Kidney (tissue), 13 donors: ENCODE measurements at regions not wholly inside any gene's neighbourhood (a gene's known extent, or its start where the extent isn't known, plus 50 kb on each side); places are given as distances from the start of the nearest gene placed in this dataset.
"Not testable (repeated sequence)": the region's sequence is repeated elsewhere in the genome, so short reads cannot be mapped to it uniquely, and the experiment has no call there.

Experiments
- DNase-seq, 5 donors: peaks; one replicate each; pipeline ENCODE4 v3.0.0-alpha.2; 2013 to 2020
- FAIRE-seq: peaks from 2 replicates; lab custom pipeline; 2012; peaks lifted over from hg19 to GRCh38; lab: Jason Lieb, UNC
- H3K27ac ChIP-seq, 2 donors: one replicate each; pipeline ENCODE4 v1.7.0; 2013; ENCODE audit warnings: low read depth in 2 of 2, low read length in 2 of 2, inconsistent platforms in 1 of 2
- H3K27me3 ChIP-seq: one replicate; pipeline ENCODE4 v1.7.1; 2013; ENCODE audit warnings: low read length, inconsistent platforms; ENCODE audit not compliant: control insufficient read depth, insufficient read depth
- H3K36me3 ChIP-seq, 3 donors: one replicate each; pipeline versions ENCODE4 v1.7.0 to v1.7.1; 2013; ENCODE audit warnings: low read length in 3 of 3, control low read depth in 1 of 3, inconsistent platforms in 1 of 3; ENCODE audit not compliant: insufficient read depth in 3 of 3, control insufficient read depth in 2 of 3
- H3K4me1 ChIP-seq, 3 donors: one replicate each; pipeline versions ENCODE4 v1.7.0 to v1.7.1; 2013; ENCODE audit warnings: low read length in 3 of 3, inconsistent platforms in 1 of 3, low read depth in 1 of 3; ENCODE audit not compliant: control insufficient read depth in 2 of 3, insufficient read depth in 2 of 3
- H3K4me3 ChIP-seq, 3 donors: one replicate each; pipeline versions ENCODE4 v1.7.0 to v1.8.1; 2013; ENCODE audit warnings: low read length in 3 of 3, control low read depth in 1 of 3, inconsistent platforms in 1 of 3
- H3K9ac ChIP-seq, 3 donors: one replicate each; pipeline versions ENCODE4 v1.7.0 to v1.7.1; 2013; ENCODE audit warnings: low read length in 3 of 3, control low read depth in 1 of 3, inconsistent platforms in 1 of 3
- H3K9me3 ChIP-seq, 3 donors: one replicate each; pipeline versions ENCODE4 v1.7.0 to v1.7.1; 2013; ENCODE audit warnings: low read length in 3 of 3, control low read depth in 1 of 3, inconsistent platforms in 1 of 3; ENCODE audit not compliant: control insufficient read depth in 2 of 3, insufficient read depth in 1 of 3
- CTCF ChIP-seq: IDR thresholded peaks from 3 replicates; pipeline ENCODE4 v1.5.1; 2012; ENCODE audit warnings: mild to moderate bottlenecking, moderate library complexity, borderline replicate concordance; ENCODE audit not compliant: insufficient read depth; ENCODE audit errors: extremely low read depth
- intact Hi-C: fragments of 100-400 bp; cut with DNase I; formaldehyde crosslinking; loops from one replicate; pipeline ENCODE4 v1.11.1; 2022
- donor health status: control.
- donor health status: control.
- donor health status: control.
- donor health status: control.
- donor health status: control.
- donor health status: DM: yes; HTN: yes; CAD: no.
- donor health status: Normal renal cell carcinoma (clear cell type).

GRCh38 chr3:71928212-71928611, 143.3 kb upstream of the PROK2 start:
- Histone ChIP-seq H3K4me1 (no peaks in the 10 kb centered on the region), H3K27me3 (no peaks in the 10 kb centered on the region), H3K27ac (no peak overlapping the region), H3K36me3 (no peaks in the 10 kb centered on the region), H3K9me3 (no peaks in the 10 kb centered on the region), H3K4me3 (no peak overlapping the region), H3K9ac (no peak overlapping the region)
- intact Hi-C loops: no loop called here
- no peak for TF ChIP-seq CTCF
- FAIRE-seq (no peak), DNase-seq (no peak)

GRCh38 chr3:71927505-71928066, 142.6 kb upstream of the PROK2 start:
- FAIRE-seq: no peak
- Histone ChIP-seq H3K9me3 (no peaks in the 10 kb centered on the region), H3K27me3 (no peaks in the 10 kb centered on the region), H3K27ac (no peak overlapping the region), H3K36me3 (no peaks in the 10 kb centered on the region), H3K4me1 (no peaks in the 10 kb centered on the region), H3K9ac (no peak overlapping the region), H3K4me3 (no peak overlapping the region)
- TF ChIP-seq CTCF: no peak
- intact Hi-C loops: no loop called here
- no peak for DNase-seq

- Histone ChIP-seq H3K9me3 (no peaks in the 10 kb centered on the region), H3K9ac (no peak overlapping the region), H3K4me3 (no peak overlapping the region), H3K36me3 (no peaks in the 10 kb centered on the region), H3K4me1 (no peaks in the 10 kb centered on the region), H3K27ac (no peak overlapping the region), H3K27me3 (no peaks in the 10 kb centered on the region)
- FAIRE-seq (no peak), DNase-seq (no peak)
- intact Hi-C loops: no loop called here
- TF ChIP-seq CTCF: no peak
These were observed 141.7 kb upstream of the PROK2 start for GRCh38 chr3:71926616-71927015.

- no peak overlapping the region for H3K9ac ChIP-seq
- no peaks in the 10 kb centered on the region for H3K4me1 ChIP-seq
- peak in 4 of 5 donors; percentile 51 to 81 (median 75) for DNase-seq
- H3K9me3 ChIP-seq: no peaks in the 10 kb centered on the region
- no peak overlapping the region for H3K27ac ChIP-seq
- H3K27me3 ChIP-seq: no peaks in the 10 kb centered on the region
- no peaks in the 10 kb centered on the region for H3K36me3 ChIP-seq
- peak; percentile 55 for TF ChIP-seq CTCF
- FAIRE-seq: no peak
- no peak overlapping the region for H3K4me3 ChIP-seq
- intact Hi-C loops: no loop called here
These were observed 141.3 kb upstream of the PROK2 start for GRCh38 chr3:71926262-71926600.

GRCh38 chr3:71925511-71926261, 140.7 kb upstream of the PROK2 start:
- H3K27me3 ChIP-seq, intact Hi-C loops, H3K9ac ChIP-seq, H3K27ac ChIP-seq, H3K9me3 ChIP-seq, H3K4me1 ChIP-seq, FAIRE-seq, DNase-seq, H3K36me3 ChIP-seq, H3K4me3 ChIP-seq: not testable (repeated sequence)
